H9 (cell line): ENCODE measurements at regions not wholly inside any gene's neighbourhood (a gene's known extent, or its start where the extent isn't known, plus 50 kb on each side); places are given as distances from the start of the nearest gene placed in this dataset.

Experiments used
- DNase-seq: peaks from one replicate; pipeline ENCODE4 v3.0.0-alpha.2; 2017
- H2AFZ ChIP-seq: one replicate; pipeline ENCODE4 v1.6.1; 2013; ENCODE audit warnings: mild to moderate bottlenecking, low read length, control low read depth, moderate library complexity
- H2AK5ac ChIP-seq: 2 replicates; pipeline ENCODE4 v1.6.1; 2013; ENCODE audit warnings: low read length, control low read depth, mixed read lengths; ENCODE audit not compliant: insufficient read length
- H2BK120ac ChIP-seq: one replicate; pipeline ENCODE4 v1.6.1; 2013; ENCODE audit warnings: low read depth, mild to moderate bottlenecking, low read length, control low read depth, inconsistent platforms; ENCODE audit not compliant: poor library complexity, severe bottlenecking
- H2BK12ac ChIP-seq: 2 replicates; pipeline ENCODE4 v1.6.1; 2013; ENCODE audit warnings: low read length, control low read depth, mixed read lengths, low read depth; ENCODE audit not compliant: insufficient read length
- H2BK15ac ChIP-seq: 2 replicates; pipeline ENCODE4 v1.6.1; 2013; ENCODE audit warnings: low read depth, low read length, control low read depth
- H2BK20ac ChIP-seq: one replicate; pipeline ENCODE4 v1.6.1; 2013; ENCODE audit warnings: low read depth, mild to moderate bottlenecking, low read length, control low read depth, inconsistent platforms; ENCODE audit not compliant: poor library complexity, severe bottlenecking
- H2BK5ac ChIP-seq: 2 replicates; pipeline ENCODE4 v1.6.1; 2013; ENCODE audit warnings: low read length, control low read depth, mixed read lengths; ENCODE audit not compliant: insufficient read length
- H3K14ac ChIP-seq: 2 replicates; pipeline ENCODE4 v1.6.1; 2013; ENCODE audit warnings: low read length, control low read depth; ENCODE audit not compliant: insufficient read depth
- H3K18ac ChIP-seq: 2 replicates; pipeline ENCODE4 v1.6.1; 2013; ENCODE audit warnings: low read depth, mild to moderate bottlenecking, mixed read lengths, low read length, control low read depth; ENCODE audit not compliant: insufficient read length
- H3K23ac ChIP-seq: 2 replicates; pipeline ENCODE4 v1.6.1; 2013; ENCODE audit warnings: low read length, control low read depth, mixed read lengths, low read depth; ENCODE audit not compliant: insufficient read length
- H3K23me2 ChIP-seq: 2 replicates; pipeline ENCODE4 v1.6.1; 2013; ENCODE audit warnings: low read depth, mild to moderate bottlenecking, mixed read lengths, low read length, control low read depth; ENCODE audit not compliant: insufficient read length, poor library complexity, severe bottlenecking
- H3K27ac ChIP-seq: 2 replicates; pipeline ENCODE4 v1.5.1; 2013; ENCODE audit warnings: low read length, control low read depth, mixed read lengths, low read depth; ENCODE audit not compliant: insufficient read length
- H3K27me3 ChIP-seq: 2 replicates; pipeline ENCODE4 v1.6.1; 2013; ENCODE audit warnings: low read length, control low read depth, inconsistent platforms; ENCODE audit not compliant: insufficient read depth
- H3K4ac ChIP-seq: 2 replicates; pipeline ENCODE4 v1.6.1; 2013; ENCODE audit warnings: low read depth, mild to moderate bottlenecking, control low read depth, inconsistent platforms, low read length, moderate library complexity
- H3K4me1 ChIP-seq: 2 replicates; pipeline ENCODE4 v1.6.1; 2013; ENCODE audit warnings: low read length, control low read depth, inconsistent platforms; ENCODE audit not compliant: insufficient read depth
- H3K4me2 ChIP-seq: 2 replicates; pipeline ENCODE4 v1.6.1; 2013; ENCODE audit warnings: low read length, control low read depth, mixed read lengths; ENCODE audit not compliant: insufficient read length, insufficient read depth
- H3K56ac ChIP-seq: 2 replicates; pipeline ENCODE4 v1.6.1; 2013; ENCODE audit warnings: low read depth, mild to moderate bottlenecking, mixed read lengths, low read length, control low read depth; ENCODE audit not compliant: insufficient read length
- H3K79me1 ChIP-seq: 2 replicates; pipeline ENCODE4 v1.6.1; 2013; ENCODE audit warnings: low read depth, mild to moderate bottlenecking, moderate library complexity, low read length, control low read depth, inconsistent platforms; ENCODE audit not compliant: insufficient read depth, poor library complexity, severe bottlenecking
- H3K79me2 ChIP-seq: 2 replicates; pipeline ENCODE4 v1.6.1; 2013; ENCODE audit warnings: low read length, control low read depth, inconsistent platforms; ENCODE audit not compliant: insufficient read depth
- H3K9ac ChIP-seq: 2 replicates; pipeline ENCODE4 v1.6.1; 2013; ENCODE audit warnings: low read length, control low read depth, mixed read lengths; ENCODE audit not compliant: insufficient read length; ENCODE audit errors: extremely low read depth
- H3K9me3 ChIP-seq: one replicate; pipeline ENCODE4 v1.6.1; 2013; ENCODE audit warnings: low read depth, low read length, inconsistent platforms; ENCODE audit not compliant: control insufficient read depth
- H3T11ph ChIP-seq: one replicate; pipeline ENCODE4 v1.6.1; 2013; ENCODE audit warnings: mild to moderate bottlenecking, low read length, control low read depth, inconsistent platforms
- H4K20me1 ChIP-seq: one replicate; pipeline ENCODE4 v1.6.1; 2013; ENCODE audit not compliant: control insufficient read depth, insufficient read length, insufficient read depth
- H4K5ac ChIP-seq: 2 replicates; pipeline ENCODE4 v1.6.1; 2013; ENCODE audit warnings: low read depth, mild to moderate bottlenecking, mixed read lengths, low read length, control low read depth; ENCODE audit not compliant: insufficient read length
- H4K8ac ChIP-seq: replicated peaks from 2 replicates; pipeline ENCODE4 v1.6.1; 2013; ENCODE audit warnings: low read length, control low read depth, mixed read lengths, low read depth; ENCODE audit not compliant: insufficient read length
- H4K91ac ChIP-seq: 2 replicates; pipeline ENCODE4 v1.6.1; 2013; ENCODE audit warnings: low read depth, mild to moderate bottlenecking, moderate library complexity, mixed read lengths, low read length, control low read depth; ENCODE audit not compliant: insufficient read length
- H3K27ac Mint-ChIP-seq, 3 experiments: 2 replicates in 2 of 3; 3 replicates in 1 of 3; pipeline ENCODE4 v1.8.0; 2020 to 2021; ENCODE audit warnings: mixed read lengths in 3 of 3, mild to moderate bottlenecking in 1 of 3, moderate library complexity in 1 of 3
- H3K27me3 Mint-ChIP-seq: 2 replicates; pipeline ENCODE4 v1.8.0; 2021; ENCODE audit warnings: low read depth, mild to moderate bottlenecking, moderate library complexity, mixed read lengths
- H3K36me3 Mint-ChIP-seq, 3 experiments: 2 replicates in 2 of 3; 3 replicates in 1 of 3; pipeline ENCODE4 v1.8.0; 2020 to 2021; ENCODE audit warnings: low read depth in 3 of 3, mixed read lengths in 3 of 3; ENCODE audit not compliant: insufficient read depth in 1 of 3
- H3K4me1 Mint-ChIP-seq, 2 experiments: 2 replicates each; pipeline ENCODE4 v1.8.0; 2020; ENCODE audit warnings: mixed read lengths in 2 of 2
- H3K4me3 Mint-ChIP-seq, 2 experiments: 2 replicates in 1 of 2; 3 replicates in 1 of 2; pipeline ENCODE4 v1.8.0; 2020 to 2021; ENCODE audit warnings: mild to moderate bottlenecking in 2 of 2, mixed read lengths in 2 of 2, moderate library complexity in 1 of 2
- H3K9me3 Mint-ChIP-seq, 2 experiments: 2 replicates in 1 of 2; 3 replicates in 1 of 2; pipeline ENCODE4 v1.8.0; 2020; ENCODE audit warnings: mild to moderate bottlenecking in 2 of 2, mixed read lengths in 2 of 2, moderate library complexity in 1 of 2
- CTCF ChIP-seq: fragments of 200-600 bp; sonication (generic); conservative IDR thresholded peaks from 3 replicates; pipeline ENCODE4 v1.8.0; 2021; ENCODE audit warnings: antibody characterized with exemption, mild to moderate bottlenecking
- WGBS: extraction: QIAGEN DNeasy Blood & Tissue Kit; methylation state at CpG from one replicate; pipeline ENCODE4 v1.1.7; 2013; ENCODE audit warnings: missing lambda C conversion rate, low lambda C conversion rate, mixed read lengths; ENCODE audit not compliant: insufficient read length; ENCODE audit errors: extremely low coverage; 5-methylcytosine and 5-hydroxymethylcytosine counted together

- H2AFZ ChIP-seq, result no peak overlapping the region
- H2BK20ac ChIP-seq, result no peak overlapping the region
- Mint-ChIP-seq H3K27me3 (peaks cover 5% of the 10 kb centered on the region), H3K4me3 (no peak overlapping the region), H3K9me3 (no peaks in the 10 kb centered on the region), H3K27ac (peak overlapping the region in 1 of 3 experiments; percentile 33; a peak in 1 of 7 replicates), H3K4me1 (peaks cover 10 to 12% of the 10 kb centered on the region in 2 experiments), H3K36me3 (no peaks in the 10 kb centered on the region)
- H2BK120ac ChIP-seq, result no peak overlapping the region
- DNase-seq, result no peak
- H3K4me2 ChIP-seq, result no peak overlapping the region
- H3K27me3 ChIP-seq, result no peaks in the 10 kb centered on the region
- H3K56ac ChIP-seq, result no peak overlapping the region
- WGBS, result no CpG with 5 or more reads among the region's 2 CpGs
- no peaks in the 10 kb centered on the region for H3K79me2 ChIP-seq
- H2BK12ac ChIP-seq, result no peak overlapping the region
- no peaks in the 10 kb centered on the region for H3K23me2 ChIP-seq
- no peak for TF ChIP-seq CTCF
- no peak overlapping the region for H3K18ac ChIP-seq
- no peaks in the 10 kb centered on the region for H3K79me1 ChIP-seq
- no peak overlapping the region for H3K27ac ChIP-seq
- no peak overlapping the region for H2BK15ac ChIP-seq
- H3T11ph ChIP-seq, result no peak overlapping the region
- no peak overlapping the region for H2AK5ac ChIP-seq
- H3K4ac ChIP-seq, result no peak overlapping the region
- H3K4me1 ChIP-seq, result peaks cover 3% of the 10 kb centered on the region; the same call in 1 of the 2 replicates
- H3K9me3 ChIP-seq, result no peaks in the 10 kb centered on the region
- H3K23ac ChIP-seq, result no peak overlapping the region
- H3K9ac ChIP-seq, result no peak overlapping the region
- no peak overlapping the region for H4K5ac ChIP-seq
- H4K8ac ChIP-seq, result no peak overlapping the region
- H3K14ac ChIP-seq, result no peak overlapping the region
- H2BK5ac ChIP-seq, result no peak overlapping the region
- no peaks in the 10 kb centered on the region for H4K20me1 ChIP-seq
- no peak overlapping the region for H4K91ac ChIP-seq
Measured at GRCh38 chr16:9231039-9231438, 139.6 kb downstream of the HAPSTR1 start.
